ENCODE measurements at regions not wholly inside any gene's neighbourhood (a gene's known extent, or its start where the extent isn't known, plus 50 kb on each side); places are given as distances from the start of the nearest gene placed in this dataset.

DNA sequence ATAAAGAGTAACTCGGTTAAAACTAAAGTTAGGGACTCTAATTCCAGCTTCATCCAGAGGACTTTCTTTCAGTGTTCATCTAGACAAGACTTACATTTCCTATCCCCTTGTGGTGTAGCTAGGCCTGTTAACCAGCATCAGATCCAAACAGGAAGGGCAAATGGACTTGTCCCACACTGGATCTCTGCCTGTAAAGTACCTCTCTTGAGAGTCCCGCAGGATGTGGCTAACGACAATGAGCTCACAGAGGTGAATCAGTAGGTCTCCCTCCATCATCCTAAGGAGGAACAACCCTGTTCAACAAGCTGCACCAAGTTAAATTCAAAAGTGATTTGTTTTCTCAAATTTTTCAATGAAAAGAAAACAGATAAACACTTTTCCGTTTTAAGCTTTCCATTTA is 412.3 kb upstream of the RGPD4 start:
- no peak for DNase-seq
- Histone ChIP-seq H3K4me1 (no peaks in the 10 kb centered on the region), H3K36me3 (no peaks in the 10 kb centered on the region), H3K27me3 (no peaks in the 10 kb centered on the region), H3K9me3 (no peaks in the 10 kb centered on the region), H3K27ac (no peak overlapping the region), H3K4me3 (no peak overlapping the region)
- TF ChIP-seq, protein P1, sequence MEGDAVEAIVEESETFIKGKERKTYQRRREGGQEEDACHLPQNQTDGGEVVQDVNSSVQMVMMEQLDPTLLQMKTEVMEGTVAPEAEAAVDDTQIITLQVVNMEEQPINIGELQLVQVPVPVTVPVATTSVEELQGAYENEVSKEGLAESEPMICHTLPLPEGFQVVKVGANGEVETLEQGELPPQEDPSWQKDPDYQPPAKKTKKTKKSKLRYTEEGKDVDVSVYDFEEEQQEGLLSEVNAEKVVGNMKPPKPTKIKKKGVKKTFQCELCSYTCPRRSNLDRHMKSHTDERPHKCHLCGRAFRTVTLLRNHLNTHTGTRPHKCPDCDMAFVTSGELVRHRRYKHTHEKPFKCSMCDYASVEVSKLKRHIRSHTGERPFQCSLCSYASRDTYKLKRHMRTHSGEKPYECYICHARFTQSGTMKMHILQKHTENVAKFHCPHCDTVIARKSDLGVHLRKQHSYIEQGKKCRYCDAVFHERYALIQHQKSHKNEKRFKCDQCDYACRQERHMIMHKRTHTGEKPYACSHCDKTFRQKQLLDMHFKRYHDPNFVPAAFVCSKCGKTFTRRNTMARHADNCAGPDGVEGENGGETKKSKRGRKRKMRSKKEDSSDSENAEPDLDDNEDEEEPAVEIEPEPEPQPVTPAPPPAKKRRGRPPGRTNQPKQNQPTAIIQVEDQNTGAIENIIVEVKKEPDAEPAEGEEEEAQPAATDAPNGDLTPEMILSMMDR (IDR thresholded peaks at IDR 0.05) = no peak
- no peak for TF ChIP-seq POLR2A (IDR thresholded peaks at IDR 0.05)

DNA sequence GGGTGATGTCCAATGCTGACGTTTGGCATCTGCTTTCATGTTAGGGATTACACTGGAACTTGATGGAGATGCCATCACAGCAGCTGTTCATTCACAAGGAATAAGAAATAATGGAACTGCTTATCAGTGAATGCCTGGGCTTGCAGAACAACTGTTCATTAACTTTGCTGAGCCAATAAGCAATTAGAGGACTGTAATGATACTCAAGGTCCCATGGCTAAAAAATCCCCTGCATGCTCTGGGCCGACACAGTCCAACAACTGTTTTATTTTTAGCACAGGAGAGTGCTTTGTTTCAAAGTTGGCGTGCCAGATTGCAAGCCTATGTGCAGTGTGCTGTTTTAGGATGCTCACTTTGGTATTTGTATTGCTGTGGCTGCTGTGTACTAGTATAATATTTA is 408.0 kb upstream of the RGPD4 start:
- Histone ChIP-seq H3K4me1 (no peaks in the 10 kb centered on the region), H3K4me3 (no peak overlapping the region), H3K27me3 (no peaks in the 10 kb centered on the region), H3K36me3 (no peaks in the 10 kb centered on the region), H3K27ac (no peak overlapping the region), H3K9me3 (no peaks in the 10 kb centered on the region)
- TF ChIP-seq, protein P1 (IDR thresholded peaks at IDR 0.05) = no peak
- TF ChIP-seq POLR2A (IDR thresholded peaks at IDR 0.05) = no peak
- no peak for DNase-seq

DNA sequence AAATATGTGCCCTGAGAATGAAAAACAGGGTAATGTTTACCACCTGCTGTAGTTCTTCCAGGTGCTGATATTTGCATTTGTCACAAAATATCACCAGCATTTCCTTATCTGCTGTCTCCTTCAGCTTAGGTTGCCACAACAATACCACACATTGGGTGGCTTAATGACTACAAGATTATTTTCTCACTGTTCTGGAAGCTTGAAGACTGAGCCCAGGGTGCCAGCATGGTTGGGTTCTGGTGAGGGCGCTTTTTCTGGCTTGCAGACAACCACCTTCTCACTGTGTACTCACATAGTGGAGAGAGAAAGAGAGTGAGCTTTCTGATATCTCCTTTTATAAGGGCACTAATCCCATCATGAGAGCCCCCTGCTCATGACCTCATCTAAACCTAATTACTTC is 407.5 kb upstream of the RGPD4 start:
- no peak for TF ChIP-seq POLR2A (IDR thresholded peaks at IDR 0.05)
- TF ChIP-seq, protein P1 (IDR thresholded peaks at IDR 0.05) = no peak
- DNase-seq = no peak

DNA sequence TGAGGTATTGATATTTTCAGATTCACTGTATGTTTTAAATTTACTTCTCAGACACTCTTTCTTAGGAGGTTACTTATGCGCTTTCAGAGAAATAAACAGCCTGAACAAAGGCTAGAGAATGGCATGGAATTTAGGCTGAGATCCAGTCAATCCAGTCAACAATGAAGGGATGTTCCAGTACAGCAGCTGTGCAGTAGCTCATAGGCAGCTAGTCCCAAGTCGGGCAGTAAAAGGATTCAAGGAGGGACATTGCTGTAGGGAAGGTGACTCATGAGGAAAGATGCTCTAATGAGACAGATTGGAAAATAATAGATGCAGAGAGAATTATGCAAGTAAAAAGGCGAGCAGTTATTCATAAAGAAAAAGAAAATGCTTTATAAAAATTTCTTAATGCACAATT is 397.9 kb upstream of the RGPD4 start:
- H3K27me3 ChIP-seq = no peaks in the 10 kb centered on the region
- no peaks in the 10 kb centered on the region for H3K4me1 ChIP-seq
- H3K4me3 ChIP-seq = no peak overlapping the region
- H3K9me3 ChIP-seq = no peaks in the 10 kb centered on the region
- no peak overlapping the region for H3K27ac ChIP-seq
- no peaks in the 10 kb centered on the region for H3K36me3 ChIP-seq
- TF ChIP-seq, protein P1 (IDR thresholded peaks at IDR 0.05) = no peak
- no peak for TF ChIP-seq POLR2A (IDR thresholded peaks at IDR 0.05)
- DNase-seq = no peak

More for the DNA sequence above, 407.5 kb upstream of the RGPD4 start:
- no peak overlapping the region for H3K4me3 ChIP-seq
- no peaks in the 10 kb centered on the region for H3K9me3 ChIP-seq
- H3K27me3 ChIP-seq = no peaks in the 10 kb centered on the region
- no peaks in the 10 kb centered on the region for H3K36me3 ChIP-seq
- H3K27ac ChIP-seq = no peak overlapping the region
- no peaks in the 10 kb centered on the region for H3K4me1 ChIP-seq

DNA sequence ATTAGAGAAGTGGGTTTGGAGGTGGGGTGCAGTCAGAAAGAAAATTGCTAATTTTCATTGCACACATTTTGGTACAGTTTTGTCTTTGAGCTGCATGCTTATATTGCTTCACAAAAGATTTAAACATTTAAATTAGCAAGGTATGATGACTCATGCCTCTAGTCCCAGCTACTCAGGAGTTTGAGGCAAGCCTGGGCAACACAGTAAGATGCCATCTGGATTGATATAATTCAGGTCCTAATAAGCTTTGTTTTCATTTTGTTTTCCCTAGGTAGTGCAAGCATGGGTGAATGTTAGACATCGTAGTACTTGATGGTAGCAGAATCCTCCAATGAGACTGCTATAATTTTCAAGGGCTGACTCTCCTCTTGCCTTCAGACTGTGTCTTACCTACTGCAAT is 396.7 kb upstream of the RGPD4 start:
- no peak for DNase-seq
- TF ChIP-seq, protein P1 (IDR thresholded peaks at IDR 0.05) = no peak
- no peak for TF ChIP-seq POLR2A (IDR thresholded peaks at IDR 0.05)
- H3K4me3 ChIP-seq = no peak overlapping the region
- no peaks in the 10 kb centered on the region for H3K27me3 ChIP-seq
- H3K27ac ChIP-seq = no peak overlapping the region
- H3K9me3 ChIP-seq = no peaks in the 10 kb centered on the region
- no peaks in the 10 kb centered on the region for H3K4me1 ChIP-seq
- no peaks in the 10 kb centered on the region for H3K36me3 ChIP-seq

DNA sequence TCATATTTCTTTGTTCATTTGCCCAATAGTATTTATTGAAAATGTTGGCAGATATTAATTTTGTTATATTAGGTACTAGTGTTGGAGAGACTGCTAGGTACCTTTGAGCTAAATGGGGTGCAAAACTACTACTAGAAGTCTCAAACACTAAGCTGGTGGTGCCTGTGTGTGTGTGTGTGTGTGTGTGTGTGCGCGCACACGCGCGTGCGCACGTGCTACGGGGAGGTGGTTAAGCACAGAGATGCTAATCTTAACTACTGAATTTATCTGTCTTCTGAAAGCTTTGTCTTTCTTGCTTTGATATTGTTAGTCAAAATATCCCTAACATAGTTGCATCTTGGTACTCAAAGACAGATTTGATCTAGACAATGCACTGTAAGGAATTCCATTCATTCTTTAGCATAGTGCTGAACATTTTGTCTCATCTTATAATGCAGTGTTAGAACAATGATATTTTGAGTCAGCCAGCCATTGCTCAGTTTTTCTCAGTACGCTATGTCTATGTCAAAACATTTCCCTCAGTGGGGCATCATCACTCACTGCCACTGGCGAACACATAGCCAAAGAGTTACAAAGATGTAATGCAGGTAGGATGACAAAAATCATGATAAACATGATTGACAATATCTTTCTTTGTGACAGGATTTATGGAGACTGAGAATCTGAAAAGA is 396.0 kb upstream of the RGPD4 start:
- Histone ChIP-seq H3K4me1 (no peaks in the 10 kb centered on the region), H3K4me3 (no peak overlapping the region), H3K9me3 (no peaks in the 10 kb centered on the region), H3K36me3 (no peaks in the 10 kb centered on the region), H3K27ac (no peak overlapping the region), H3K27me3 (no peaks in the 10 kb centered on the region)
- TF ChIP-seq POLR2A (IDR thresholded peaks at IDR 0.05) = no peak
- TF ChIP-seq, protein P1 (IDR thresholded peaks at IDR 0.05) = no peak
- no peak for DNase-seq
